ENCODE measurements at regions not wholly inside any gene's neighbourhood (a gene's known extent, or its start where the extent isn't known, plus 50 kb on each side); places are given as distances from the start of the nearest gene placed in this dataset.

- TF ChIP-seq EP300 (IDR thresholded peaks at IDR 0.05; ENCODE audit: low read depth) = no peak
- no peak for TF ChIP-seq CTCF (IDR thresholded peaks at IDR 0.05)
- TF ChIP-seq POLR2A (IDR thresholded peaks at IDR 0.05) = no peak
Observed at GRCh38 chr16:60329108-60329507, 1595.0 kb upstream of the GOT2 start.
